Glomerular visceral epithelial cell (primary cell): ENCODE measurements at regions not wholly inside any gene's neighbourhood (a gene's known extent, or its start where the extent isn't known, plus 50 kb on each side); places are given as distances from the start of the nearest gene placed in this dataset.

Experiments
- DNase-seq: peaks from one replicate; pipeline ENCODE4 v3.0.0-alpha.2; 2016; ENCODE audit errors: extremely low spot score

GRCh38 chr6:169968541-169969270 lies 217.3 kb downstream of the ERMARD start:
- no peak for DNase-seq

- no peak for DNase-seq
Measured at GRCh38 chr6:169967687-169968086, 216.3 kb downstream of the ERMARD start.

GRCh38 chr6:169966312-169967181 lies 215.1 kb downstream of the ERMARD start:
- no peak for DNase-seq

GRCh38 chr6:169965657-169966311 lies 214.4 kb downstream of the ERMARD start:
- no peak for DNase-seq

- no peak for DNase-seq
Measured at GRCh38 chr6:169965239-169965638, 213.8 kb downstream of the ERMARD start.

- DNase-seq: no peak
Measured at GRCh38 chr6:169964486-169965180, 213.2 kb downstream of the ERMARD start.

- DNase-seq: no peak
Measured at GRCh38 chr6:169963581-169964297, 212.3 kb downstream of the ERMARD start.

GRCh38 chr6:169962604-169963469 lies 211.4 kb downstream of the ERMARD start:
- DNase-seq: no peak

- DNase-seq: no peak
Measured at GRCh38 chr6:169961772-169962561, 210.5 kb downstream of the ERMARD start.

GRCh38 chr6:169960886-169961611 lies 209.6 kb downstream of the ERMARD start:
- DNase-seq: no peak

- DNase-seq: no peak
Measured at GRCh38 chr6:169960521-169960885, 209.1 kb downstream of the ERMARD start.

- DNase-seq: no peak
Measured at GRCh38 chr6:169960003-169960344, 208.6 kb downstream of the ERMARD start.

GRCh38 chr6:169959136-169960002 lies 207.9 kb downstream of the ERMARD start:
- DNase-seq: no peak

GRCh38 chr6:169958510-169958909 lies 207.1 kb downstream of the ERMARD start:
- DNase-seq: no peak

GRCh38 chr6:169957351-169957963 lies 206.0 kb downstream of the ERMARD start:
- DNase-seq: no peak

- DNase-seq: no peak
Measured at GRCh38 chr6:169956580-169956979, 205.2 kb downstream of the ERMARD start.

- no peak for DNase-seq
Measured at GRCh38 chr6:169955731-169956437, 204.5 kb downstream of the ERMARD start.
